ENCODE measurements at regions not wholly inside any gene's neighbourhood (a gene's known extent, or its start where the extent isn't known, plus 50 kb on each side); places are given as distances from the start of the nearest gene placed in this dataset.

DNA sequence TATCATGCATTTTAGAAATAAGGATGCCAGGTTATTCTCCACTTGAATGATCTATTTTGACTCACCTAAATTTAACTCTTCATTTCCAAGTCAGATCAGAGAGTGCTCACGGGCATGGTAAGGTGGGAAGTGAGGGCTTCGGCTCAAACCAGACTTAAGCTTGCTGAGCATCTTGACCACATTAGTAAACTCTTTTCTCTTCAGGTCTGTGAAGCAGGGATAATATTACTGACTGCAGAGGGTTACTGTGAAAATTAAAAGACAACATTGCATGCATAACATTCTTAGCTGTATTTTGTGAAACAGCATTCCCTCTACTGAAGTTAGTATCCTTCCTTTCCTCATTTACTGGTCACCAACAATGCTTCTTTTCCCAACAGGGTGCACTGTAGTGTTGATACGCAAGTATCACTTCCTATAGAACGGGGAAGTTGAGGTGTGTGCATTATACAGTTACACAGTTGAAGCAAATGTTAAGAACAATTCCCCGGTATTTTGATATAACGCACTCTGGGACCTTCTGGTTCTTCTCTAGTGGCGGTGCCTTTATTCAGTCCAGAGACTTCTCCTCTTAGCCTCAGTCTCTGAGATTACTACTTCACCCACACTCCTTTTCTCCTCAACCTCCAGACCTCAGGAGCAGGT lies 74.1 kb upstream of the MNS1 start:
- TF ChIP-seq POLR2AphosphoS5 (IDR thresholded peaks at IDR 0.05): no peak
- TF ChIP-seq, protein P1, sequence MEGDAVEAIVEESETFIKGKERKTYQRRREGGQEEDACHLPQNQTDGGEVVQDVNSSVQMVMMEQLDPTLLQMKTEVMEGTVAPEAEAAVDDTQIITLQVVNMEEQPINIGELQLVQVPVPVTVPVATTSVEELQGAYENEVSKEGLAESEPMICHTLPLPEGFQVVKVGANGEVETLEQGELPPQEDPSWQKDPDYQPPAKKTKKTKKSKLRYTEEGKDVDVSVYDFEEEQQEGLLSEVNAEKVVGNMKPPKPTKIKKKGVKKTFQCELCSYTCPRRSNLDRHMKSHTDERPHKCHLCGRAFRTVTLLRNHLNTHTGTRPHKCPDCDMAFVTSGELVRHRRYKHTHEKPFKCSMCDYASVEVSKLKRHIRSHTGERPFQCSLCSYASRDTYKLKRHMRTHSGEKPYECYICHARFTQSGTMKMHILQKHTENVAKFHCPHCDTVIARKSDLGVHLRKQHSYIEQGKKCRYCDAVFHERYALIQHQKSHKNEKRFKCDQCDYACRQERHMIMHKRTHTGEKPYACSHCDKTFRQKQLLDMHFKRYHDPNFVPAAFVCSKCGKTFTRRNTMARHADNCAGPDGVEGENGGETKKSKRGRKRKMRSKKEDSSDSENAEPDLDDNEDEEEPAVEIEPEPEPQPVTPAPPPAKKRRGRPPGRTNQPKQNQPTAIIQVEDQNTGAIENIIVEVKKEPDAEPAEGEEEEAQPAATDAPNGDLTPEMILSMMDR (IDR thresholded peaks at IDR 0.05): no peak
- no peak for TF ChIP-seq POLR2A (IDR thresholded peaks at IDR 0.05)
- no peak for TF ChIP-seq EP300 (IDR thresholded peaks at IDR 0.05)

Data from stomach (tissue), 4 donors.